Gastrocnemius medialis (tissue), 4 donors: ENCODE measurements at regions not wholly inside any gene's neighbourhood (a gene's known extent, or its start where the extent isn't known, plus 50 kb on each side); places are given as distances from the start of the nearest gene placed in this dataset.

Experiments used
- CTCF ChIP-seq, 5 experiments: fragments of 450-650 bp in 3 of 5; fragments of 200-600 bp in 2 of 5; sonication (generic) in 2 of 5; IDR thresholded peaks in 4 of 5; conservative IDR thresholded peaks in 1 of 5; 1 replicate in 4 of 5; 2 replicates in 1 of 5; pipeline ENCODE4 v1.5.1; 2016 to 2019; ENCODE audit warnings: antibody characterized with exemption in 5 of 5, mild to moderate bottlenecking in 3 of 5, moderate library complexity in 3 of 5
- POLR2A ChIP-seq, 2 donors: fragments of 450-650 bp; IDR thresholded peaks; one replicate each; pipeline ENCODE4 v1.6.1; 2017; ENCODE audit warnings: antibody characterized with exemption in 2 of 2, mild to moderate bottlenecking in 2 of 2, moderate library complexity in 2 of 2

- no peak for TF ChIP-seq POLR2A (IDR thresholded peaks at IDR 0.05)
- peak in 4 of 5 experiments; percentile 25 to 43 (median 33) for TF ChIP-seq CTCF (IDR thresholded peaks at IDR 0.05 in 4 of 5, conservative IDR thresholded peaks at IDR 0.05 in 1 of 5)
These were observed 63.2 kb upstream of the PNMA1 start for GRCh38 chr14:73777420-73777819.
